ENCODE measurements at regions not wholly inside any gene's neighbourhood (a gene's known extent, or its start where the extent isn't known, plus 50 kb on each side); places are given as distances from the start of the nearest gene placed in this dataset.

DNA sequence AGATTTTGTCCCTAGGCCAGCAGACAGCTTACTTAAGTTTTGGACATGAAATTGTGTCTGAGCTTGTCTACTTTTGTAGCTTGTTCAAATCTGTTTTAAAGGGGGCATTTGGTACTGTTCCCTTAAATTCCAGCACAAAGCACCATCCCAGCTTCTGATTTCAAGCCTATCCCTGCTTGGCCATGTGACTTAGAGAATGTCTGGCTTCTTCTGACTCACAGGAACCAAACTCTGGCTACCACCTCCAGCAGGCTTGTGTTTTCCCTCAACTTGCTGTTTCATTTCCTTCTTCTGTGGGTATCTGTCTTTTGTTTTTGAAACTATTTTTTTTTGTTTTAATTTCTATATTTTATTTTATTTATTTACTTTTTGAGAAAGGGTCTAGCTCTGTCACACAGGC lies 97.9 kb upstream of the FZD8 start:
- CTCF ChIA-PET, result interaction anchor here (1.0 kb wide), 1 partner anchor 107 kb away, joined by 3 read pairs; no protein-coding TSS in a partner anchor
- ATAC-seq (no peak), FAIRE-seq (no peak), DNase-seq (ENCODE audit: low read depth, low spot score) (no peak)
- Histone ChIP-seq H3K4me2 (ENCODE audit: control insufficient read depth, insufficient read depth) (no peak overlapping the region), H3K27me3 (replicated peaks in 1 of 2; ENCODE audit: control insufficient read depth in 2 of 2, insufficient read depth in 2 of 2, low read length in 1 of 2) (no peaks in the 10 kb centered on the region), H3K27ac (ENCODE audit: control insufficient read depth, insufficient read depth) (no peak overlapping the region), H3K4me1 (ENCODE audit: control insufficient read depth, insufficient read depth, low read length) (no peaks in the 10 kb centered on the region), H3K4me3 (no peak overlapping the region), H3K9ac (ENCODE audit: control insufficient read depth, insufficient read depth, low read length) (no peak overlapping the region), H3K79me2 (ENCODE audit: control insufficient read depth, insufficient read depth, low read length) (no peaks in the 10 kb centered on the region), H2AFZ (ENCODE audit: control insufficient read depth, low read depth, low read length) (no peak overlapping the region), H3K9me3 (replicated peaks; ENCODE audit: control insufficient read depth, insufficient read depth, low read length) (no peaks in the 10 kb centered on the region), H4K20me1 (ENCODE audit: control insufficient read depth, insufficient read depth) (no peaks in the 10 kb centered on the region), H3K36me3 (ENCODE audit: control insufficient read depth in 2 of 2, insufficient read depth in 2 of 2, low read length in 1 of 2) (no peaks in the 10 kb centered on the region)
- TF ChIP-seq, protein P1, sequence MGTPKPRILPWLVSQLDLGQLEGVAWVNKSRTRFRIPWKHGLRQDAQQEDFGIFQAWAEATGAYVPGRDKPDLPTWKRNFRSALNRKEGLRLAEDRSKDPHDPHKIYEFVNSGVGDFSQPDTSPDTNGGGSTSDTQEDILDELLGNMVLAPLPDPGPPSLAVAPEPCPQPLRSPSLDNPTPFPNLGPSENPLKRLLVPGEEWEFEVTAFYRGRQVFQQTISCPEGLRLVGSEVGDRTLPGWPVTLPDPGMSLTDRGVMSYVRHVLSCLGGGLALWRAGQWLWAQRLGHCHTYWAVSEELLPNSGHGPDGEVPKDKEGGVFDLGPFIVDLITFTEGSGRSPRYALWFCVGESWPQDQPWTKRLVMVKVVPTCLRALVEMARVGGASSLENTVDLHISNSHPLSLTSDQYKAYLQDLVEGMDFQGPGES (IDR thresholded peaks at IDR 0.05), result no peak
- no peak for TF ChIP-seq FOXM1 (IDR thresholded peaks at IDR 0.05; ENCODE audit: low read depth, low read length)
- no peak for TF ChIP-seq BRCA1 (IDR thresholded peaks at IDR 0.05; ENCODE audit: low read depth, low read length)
- no peak for TF ChIP-seq ZSCAN29 (IDR thresholded peaks at IDR 0.05)
- POLR2A ChIA-PET, result no interaction called here
- SMC1A ChIA-PET (ENCODE audit: uncharacterized antibody, unreplicated experiment), result interaction anchor here (0.9 kb wide), 1 partner anchor 53 kb away, joined by 3 read pairs; no protein-coding TSS in a partner anchor
- in situ Hi-C loops (cut with MboI), result no loop called here
- RAD21 ChIA-PET (ENCODE audit: unreplicated experiment), result no interaction called here
- no TSS peak for BruUV-seq (replicated peaks)
- intact Hi-C loops (cut with micrococcal nuclease; ENCODE audit: unreplicated experiment), result no loop called here

DNA sequence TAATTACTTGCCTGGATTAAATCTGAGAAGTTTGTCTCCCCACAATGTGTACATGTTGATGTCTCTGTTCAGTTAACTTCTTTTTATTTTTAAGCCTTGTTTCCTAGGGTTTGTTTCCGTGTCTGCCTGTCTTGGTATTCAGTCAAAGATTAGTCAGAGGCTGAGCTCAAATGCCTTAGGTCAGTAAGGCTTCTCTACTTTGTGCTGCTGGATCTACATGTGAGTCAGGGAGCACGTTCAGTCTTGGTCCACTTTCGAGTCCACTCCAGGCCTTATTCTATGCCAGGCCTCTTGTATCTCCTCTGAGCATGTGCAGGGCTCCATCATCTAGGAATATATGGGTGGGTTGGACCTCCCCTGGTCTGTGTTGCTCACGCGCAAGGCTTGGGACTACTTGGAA lies 93.3 kb upstream of the FZD8 start:
- Histone ChIP-seq H3K36me3 (ENCODE audit: control insufficient read depth in 2 of 2, insufficient read depth in 2 of 2, low read length in 1 of 2) (no peaks in the 10 kb centered on the region), H3K9ac (ENCODE audit: control insufficient read depth, insufficient read depth, low read length) (no peak overlapping the region), H3K27me3 (replicated peaks in 1 of 2; ENCODE audit: control insufficient read depth in 2 of 2, insufficient read depth in 2 of 2, low read length in 1 of 2) (no peaks in the 10 kb centered on the region), H3K79me2 (ENCODE audit: control insufficient read depth, insufficient read depth, low read length) (no peaks in the 10 kb centered on the region), H3K27ac (ENCODE audit: control insufficient read depth, insufficient read depth) (no peak overlapping the region), H2AFZ (ENCODE audit: control insufficient read depth, low read depth, low read length) (no peak overlapping the region), H3K4me2 (ENCODE audit: control insufficient read depth, insufficient read depth) (no peak overlapping the region), H4K20me1 (ENCODE audit: control insufficient read depth, insufficient read depth) (no peaks in the 10 kb centered on the region), H3K4me1 (ENCODE audit: control insufficient read depth, insufficient read depth, low read length) (no peaks in the 10 kb centered on the region), H3K4me3 (no peak overlapping the region), H3K9me3 (replicated peaks; ENCODE audit: control insufficient read depth, insufficient read depth, low read length) (no peaks in the 10 kb centered on the region)
- WGBS (ENCODE audit: insufficient coverage, insufficient replicate concordance, low lambda C conversion rate, missing lambda C conversion rate), result 40% methylated on average over 5 of the region's 5 CpGs
- no peak for ATAC-seq
- TF ChIP-seq POU2F2 (IDR thresholded peaks at IDR 0.05; ENCODE audit: borderline replicate concordance, low read depth, low read length), result no peak
- TF ChIP-seq RAD51 (IDR thresholded peaks at IDR 0.05), result no peak
- TF ChIP-seq RB1 (IDR thresholded peaks at IDR 0.05; ENCODE audit: borderline replicate concordance), result no peak
- no peak for TF ChIP-seq JUNB (IDR thresholded peaks at IDR 0.05)
- TF ChIP-seq IRF4 (IDR thresholded peaks at IDR 0.05; ENCODE audit: low read depth, low read length), result no peak
- no peak for DNase-seq (ENCODE audit: low read depth, low spot score)
- POLR2A ChIA-PET, result no interaction called here
- in situ Hi-C loops (cut with MboI), result no loop called here
- intact Hi-C loops (cut with micrococcal nuclease; ENCODE audit: unreplicated experiment), result no loop called here
- BruUV-seq (replicated peaks), result no TSS peak
- no peak for FAIRE-seq
- SMC1A ChIA-PET (ENCODE audit: uncharacterized antibody, unreplicated experiment), result no interaction called here
- RAD21 ChIA-PET (ENCODE audit: unreplicated experiment), result no interaction called here
- CTCF ChIA-PET, result no interaction called here
